Skeletal muscle tissue (tissue), 3 donors: ENCODE measurements at regions not wholly inside any gene's neighbourhood (a gene's known extent, or its start where the extent isn't known, plus 50 kb on each side); places are given as distances from the start of the nearest gene placed in this dataset.

Experiments
- H3K27ac ChIP-seq: one replicate; pipeline ENCODE4 v1.7.0; 2013; ENCODE audit warnings: mild to moderate bottlenecking, low read depth, low read length, inconsistent platforms
- H3K27me3 ChIP-seq, 3 donors: one replicate each; pipeline ENCODE4 v1.7.0; 2013; ENCODE audit warnings: low read length in 3 of 3; ENCODE audit not compliant: control insufficient read depth in 3 of 3, insufficient read depth in 3 of 3
- H3K36me3 ChIP-seq, 3 donors: one replicate each; pipeline ENCODE4 v1.7.0; 2013; ENCODE audit warnings: low read length in 3 of 3; ENCODE audit not compliant: control insufficient read depth in 3 of 3, insufficient read depth in 3 of 3
- H3K4me1 ChIP-seq, 3 donors: one replicate each; pipeline ENCODE4 v1.7.0; 2013; ENCODE audit warnings: low read length in 3 of 3, mild to moderate bottlenecking in 3 of 3; ENCODE audit not compliant: control insufficient read depth in 3 of 3, insufficient read depth in 3 of 3
- H3K4me3 ChIP-seq, 3 donors: one replicate each; pipeline ENCODE4 v1.7.0; 2013; ENCODE audit warnings: low read length in 3 of 3
- H3K9ac ChIP-seq, 3 donors: one replicate each; pipeline ENCODE4 v1.7.0; 2013; ENCODE audit warnings: low read length in 3 of 3, mild to moderate bottlenecking in 3 of 3, moderate library complexity in 2 of 3, low read depth in 1 of 3
- H3K9me3 ChIP-seq, 3 donors: one replicate each; pipeline ENCODE4 v1.7.0; 2013; ENCODE audit warnings: low read length in 3 of 3; ENCODE audit not compliant: control insufficient read depth in 3 of 3
- donor health status: Osteomylitis.

DNA sequence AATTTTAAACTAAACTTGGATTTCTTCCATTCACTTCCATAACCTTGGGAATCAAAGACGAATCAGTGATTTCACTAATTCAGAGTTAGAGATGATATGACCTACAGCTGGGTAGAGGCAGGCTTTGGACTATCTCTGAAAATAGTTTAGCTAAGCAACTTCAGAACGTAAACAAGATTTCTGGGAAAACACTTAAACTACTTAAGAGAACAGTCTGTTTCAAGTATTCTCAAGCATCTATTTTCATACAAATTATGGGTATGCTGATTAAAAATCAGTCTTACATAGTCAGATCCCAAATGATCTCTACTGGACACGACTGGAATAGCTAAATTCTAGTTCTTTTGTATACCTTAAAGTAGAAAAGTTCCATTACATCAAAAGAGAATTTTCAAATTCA lies 179.9 kb downstream of the PLCE1 start:
- H3K4me3 ChIP-seq = no peak overlapping the region
- no peak overlapping the region for H3K9ac ChIP-seq
- H3K4me1 ChIP-seq = no peaks in the 10 kb centered on the region
- peaks cover 0 to 5% (median 5%) of the 10 kb centered on the region in 3 donors for H3K36me3 ChIP-seq
- H3K9me3 ChIP-seq = no peaks in the 10 kb centered on the region
- no peaks in the 10 kb centered on the region for H3K27me3 ChIP-seq
- H3K27ac ChIP-seq = no peak overlapping the region

DNA sequence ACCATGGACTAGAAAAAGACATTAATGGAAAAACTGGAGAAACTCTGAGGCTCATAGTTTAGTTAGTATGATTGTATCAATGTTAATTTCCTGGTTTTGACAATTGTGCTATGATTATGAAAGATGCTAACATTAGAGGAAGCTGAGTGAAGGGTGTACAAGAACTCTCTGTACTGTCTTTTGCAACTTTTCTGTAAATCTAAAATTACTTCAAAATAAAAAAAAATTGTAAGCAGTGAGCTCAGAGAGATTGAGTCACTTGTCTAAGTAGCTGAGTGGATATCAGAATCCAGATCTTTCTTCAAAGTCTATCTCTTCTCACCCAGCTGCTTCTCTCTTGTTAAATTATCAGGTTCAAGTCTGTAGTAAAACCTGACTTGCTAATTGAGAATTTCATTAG lies 181.1 kb downstream of the PLCE1 start:
- no peak overlapping the region for H3K27ac ChIP-seq
- no peak overlapping the region for H3K4me3 ChIP-seq
- H3K27me3 ChIP-seq = no peaks in the 10 kb centered on the region
- H3K9me3 ChIP-seq = no peaks in the 10 kb centered on the region
- H3K9ac ChIP-seq = no peak overlapping the region
- peaks cover 0 to 5% (median 5%) of the 10 kb centered on the region in 3 donors for H3K36me3 ChIP-seq
- H3K4me1 ChIP-seq = no peaks in the 10 kb centered on the region

DNA sequence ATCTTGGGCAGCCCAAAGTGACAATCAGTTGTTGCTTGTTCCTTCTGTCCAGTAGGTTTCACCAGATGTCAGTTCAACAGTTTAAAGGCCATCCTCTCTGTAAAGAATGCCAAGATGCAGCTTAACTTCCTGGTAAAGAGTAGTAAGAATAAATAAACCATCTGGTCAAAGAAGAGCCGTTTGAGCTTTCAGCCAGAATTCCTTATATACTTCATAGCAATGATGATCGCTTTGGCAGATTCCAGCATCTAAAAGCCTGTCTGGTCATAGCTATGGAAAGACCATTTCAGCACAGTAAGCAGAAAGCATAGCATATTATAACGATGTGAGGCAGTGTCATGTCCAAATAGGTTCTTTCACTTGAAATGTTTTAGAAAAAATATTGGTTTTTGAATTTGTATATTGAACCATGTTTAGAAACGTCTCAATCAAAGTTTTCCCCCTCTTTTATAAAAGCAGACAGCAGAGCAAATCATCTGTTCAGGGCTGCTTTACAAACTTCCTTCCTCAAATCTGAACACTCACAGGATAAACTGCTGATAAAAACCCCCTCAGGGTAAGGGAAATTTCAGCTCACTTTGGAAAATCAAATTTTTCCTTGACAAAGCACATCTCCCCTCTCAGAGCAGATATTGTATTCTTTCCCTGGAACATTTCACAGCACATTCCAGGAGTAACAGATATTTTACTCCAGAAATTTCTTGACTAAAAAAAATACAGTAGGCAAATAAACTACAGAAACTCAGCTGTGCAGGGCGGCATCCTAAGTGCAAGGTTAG lies 184.1 kb downstream of the NOC3L start:
- no peaks in the 10 kb centered on the region for H3K4me1 ChIP-seq
- no peaks in the 10 kb centered on the region for H3K27me3 ChIP-seq
- no peak overlapping the region for H3K27ac ChIP-seq
- H3K36me3 ChIP-seq = no peaks in the 10 kb centered on the region
- no peak overlapping the region for H3K9ac ChIP-seq
- H3K4me3 ChIP-seq = no peak overlapping the region
- H3K9me3 ChIP-seq = no peaks in the 10 kb centered on the region

DNA sequence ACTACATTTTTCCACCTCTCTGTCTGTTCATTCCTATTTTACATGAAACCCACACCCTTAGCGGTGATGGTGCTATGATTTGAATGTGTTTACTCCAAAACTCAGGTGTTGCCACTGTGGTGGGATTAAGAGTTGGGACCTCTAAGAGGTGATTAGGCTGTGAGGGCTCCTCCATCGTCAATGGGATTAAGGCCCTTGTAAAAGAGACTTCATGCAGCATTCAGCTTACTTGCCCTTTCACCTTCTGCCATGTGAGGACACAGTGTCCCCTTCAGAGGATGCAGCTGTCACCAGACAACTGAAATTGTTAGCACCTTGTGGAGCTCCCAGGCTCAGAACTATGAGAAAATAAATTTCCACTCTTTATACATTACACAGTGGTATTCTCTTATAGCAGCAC lies 182.2 kb downstream of the NOC3L start:
- Histone ChIP-seq H3K27ac (no peak overlapping the region), H3K4me1 (no peaks in the 10 kb centered on the region), H3K36me3 (no peaks in the 10 kb centered on the region), H3K4me3 (no peak overlapping the region), H3K9me3 (no peaks in the 10 kb centered on the region), H3K9ac (no peak overlapping the region), H3K27me3 (no peaks in the 10 kb centered on the region)

DNA sequence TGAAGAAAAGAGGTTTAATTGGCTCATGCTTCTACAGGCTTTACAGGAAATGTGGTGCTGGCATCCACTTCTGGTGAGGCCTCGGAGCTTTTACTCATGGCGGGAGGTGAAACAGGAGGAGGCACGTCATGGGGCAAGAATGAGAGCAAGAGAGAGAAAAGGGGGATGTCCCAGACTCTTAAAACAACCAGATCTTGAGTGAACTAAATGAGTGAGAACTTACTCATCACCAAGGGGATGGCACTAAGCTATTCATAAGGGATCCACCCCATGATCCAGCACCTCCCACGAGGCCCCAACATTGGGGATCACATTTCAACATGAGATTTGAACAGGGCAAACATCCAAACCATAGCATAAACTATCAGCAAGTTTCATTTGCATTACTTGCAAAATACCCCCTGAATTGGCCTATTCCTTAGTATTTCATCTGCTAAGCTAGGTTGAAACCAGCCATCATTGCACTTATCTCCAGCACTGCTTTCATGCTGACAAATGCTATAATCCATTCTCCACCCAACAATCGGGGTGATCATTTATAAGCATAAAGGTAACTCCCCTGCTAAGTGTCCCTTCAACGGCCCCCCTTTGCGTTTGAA lies 179.0 kb downstream of the NOC3L start:
- Histone ChIP-seq H3K36me3 (no peaks in the 10 kb centered on the region), H3K9ac (no peak overlapping the region), H3K9me3 (no peaks in the 10 kb centered on the region), H3K27ac (no peak overlapping the region), H3K4me1 (no peaks in the 10 kb centered on the region), H3K27me3 (no peaks in the 10 kb centered on the region), H3K4me3 (no peak overlapping the region)

DNA sequence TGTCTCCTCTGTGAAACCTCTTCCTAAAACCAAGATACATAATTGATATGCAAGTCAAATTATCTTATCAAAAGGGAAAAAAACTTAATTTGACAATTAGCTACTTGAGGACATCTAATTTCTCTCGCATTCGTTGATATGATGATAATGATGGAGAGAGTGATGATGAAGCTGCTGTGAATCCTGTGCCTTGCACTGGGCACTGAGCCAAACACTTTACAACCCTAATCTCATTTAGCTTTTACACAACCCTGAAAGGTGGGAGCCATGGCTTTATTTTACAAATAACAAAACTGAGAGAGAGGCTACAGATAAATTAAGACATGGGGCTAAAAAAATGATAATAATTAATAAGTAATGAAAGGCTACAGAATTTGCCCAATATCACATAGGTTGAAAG lies 176.0 kb downstream of the NOC3L start:
- no peaks in the 10 kb centered on the region for H3K9me3 ChIP-seq
- no peaks in the 10 kb centered on the region for H3K36me3 ChIP-seq
- no peak overlapping the region for H3K27ac ChIP-seq
- no peaks in the 10 kb centered on the region for H3K4me1 ChIP-seq
- H3K27me3 ChIP-seq = no peaks in the 10 kb centered on the region
- H3K9ac ChIP-seq = no peak overlapping the region
- no peak overlapping the region for H3K4me3 ChIP-seq

DNA sequence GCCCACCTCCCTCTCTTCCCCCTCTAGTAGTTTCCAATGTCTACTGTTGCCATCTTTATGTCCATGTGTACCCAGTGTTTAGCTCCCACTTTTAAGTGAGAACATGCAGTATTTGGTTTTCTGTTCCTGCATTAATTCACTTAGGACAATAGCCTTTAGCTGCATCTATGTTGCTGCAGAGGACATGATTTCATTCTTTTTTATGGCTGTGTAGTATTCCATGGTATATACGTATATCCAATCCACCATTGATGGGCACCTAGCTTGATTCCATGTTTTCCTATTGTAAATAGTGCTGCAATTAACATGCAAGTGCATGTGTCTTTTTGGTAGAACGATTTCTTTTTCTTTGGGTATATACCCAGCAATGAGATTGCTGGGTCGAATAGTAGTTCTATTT lies 170.4 kb downstream of the NOC3L start:
- no peak overlapping the region for H3K4me3 ChIP-seq
- H3K36me3 ChIP-seq = no peaks in the 10 kb centered on the region
- H3K9me3 ChIP-seq = no peaks in the 10 kb centered on the region
- no peak overlapping the region for H3K27ac ChIP-seq
- no peaks in the 10 kb centered on the region for H3K4me1 ChIP-seq
- no peaks in the 10 kb centered on the region for H3K27me3 ChIP-seq
- no peak overlapping the region for H3K9ac ChIP-seq

DNA sequence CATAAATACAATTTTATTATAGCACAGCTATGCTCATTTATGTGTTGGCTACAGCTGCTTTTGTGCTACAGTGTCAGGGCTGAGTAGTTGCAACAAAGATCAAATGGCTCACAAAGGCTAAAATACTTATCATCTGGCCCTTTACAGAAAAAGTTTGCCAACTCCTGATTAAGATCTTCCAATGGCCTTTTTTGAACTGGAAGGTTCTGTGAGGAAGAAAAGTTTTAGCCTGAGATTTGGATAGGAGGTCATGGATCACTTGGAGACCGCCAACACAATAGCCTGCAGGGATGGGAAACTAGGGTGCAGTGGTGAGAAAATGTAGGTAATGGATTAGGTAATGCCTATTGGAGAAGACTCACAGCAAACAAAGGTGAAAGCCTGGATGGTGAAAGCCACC lies 169.8 kb downstream of the NOC3L start:
- H3K4me3 ChIP-seq = no peak overlapping the region
- no peak overlapping the region for H3K9ac ChIP-seq
- no peaks in the 10 kb centered on the region for H3K36me3 ChIP-seq
- H3K27me3 ChIP-seq = no peaks in the 10 kb centered on the region
- no peaks in the 10 kb centered on the region for H3K9me3 ChIP-seq
- H3K4me1 ChIP-seq = no peaks in the 10 kb centered on the region
- H3K27ac ChIP-seq = no peak overlapping the region

DNA sequence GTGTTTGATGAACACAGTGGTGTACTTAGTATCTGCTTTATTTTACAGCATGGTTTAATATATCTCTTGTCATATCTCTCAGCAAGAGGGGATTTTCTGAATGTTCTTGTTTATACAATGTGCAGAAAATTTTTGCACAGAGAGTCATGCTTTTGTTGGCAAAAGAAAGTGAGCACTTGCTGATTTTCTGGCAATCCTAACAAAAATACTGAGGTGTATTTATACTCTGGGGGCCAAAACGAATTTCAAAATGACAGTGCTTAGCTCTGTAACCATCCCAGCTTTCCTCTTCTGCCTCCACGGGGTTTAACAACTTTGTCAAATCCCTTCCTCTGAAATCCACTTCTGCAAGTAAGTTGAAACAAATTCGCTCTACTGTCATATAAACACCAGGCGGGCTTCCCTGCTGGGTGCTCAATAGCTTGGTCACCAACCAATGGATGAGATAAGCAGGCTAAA lies 169.2 kb downstream of the NOC3L start:
- H3K4me3 ChIP-seq = no peak overlapping the region
- H3K27ac ChIP-seq = no peak overlapping the region
- H3K36me3 ChIP-seq = no peaks in the 10 kb centered on the region
- no peaks in the 10 kb centered on the region for H3K9me3 ChIP-seq
- H3K27me3 ChIP-seq = no peaks in the 10 kb centered on the region
- H3K4me1 ChIP-seq = no peaks in the 10 kb centered on the region
- no peak overlapping the region for H3K9ac ChIP-seq

DNA sequence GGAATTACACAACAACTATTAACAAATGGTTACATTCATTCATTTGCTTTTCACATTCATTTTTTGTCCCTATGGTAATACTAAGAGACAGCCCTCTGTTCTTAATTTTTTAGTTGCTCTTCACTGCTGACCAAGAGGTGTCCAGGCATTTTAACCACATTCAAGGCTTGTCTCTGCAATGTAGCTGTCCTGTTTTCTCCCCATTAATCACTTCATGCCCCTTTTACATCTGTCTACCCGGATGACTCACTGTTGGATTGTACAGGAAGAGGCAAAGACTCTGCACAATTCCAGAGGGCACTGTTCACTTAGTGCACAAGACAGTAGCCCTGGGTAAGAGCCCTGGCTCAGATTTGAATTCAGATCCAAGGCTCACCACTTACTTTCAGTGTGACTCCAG lies 168.5 kb downstream of the NOC3L start:
- no peaks in the 10 kb centered on the region for H3K4me1 ChIP-seq
- H3K27ac ChIP-seq = no peak overlapping the region
- no peak overlapping the region for H3K4me3 ChIP-seq
- no peaks in the 10 kb centered on the region for H3K9me3 ChIP-seq
- no peaks in the 10 kb centered on the region for H3K36me3 ChIP-seq
- no peak overlapping the region for H3K9ac ChIP-seq
- H3K27me3 ChIP-seq = no peaks in the 10 kb centered on the region
